IMR-90 (cell line): ENCODE measurements at regions not wholly inside any gene's neighbourhood (a gene's known extent, or its start where the extent isn't known, plus 50 kb on each side); places are given as distances from the start of the nearest gene placed in this dataset.

Source experiments
- ATAC-seq: fragments of 200-7000 bp; cut with Tn5 transposase; 2 replicates; pipeline ENCODE4 v1.9.1; 2020; ENCODE audit warnings: low read depth, mild to moderate bottlenecking, moderate library complexity
- BruUV-seq: library from RNA; stranded (reverse); fragments of 400-500 nt; replicated peaks from 2 replicates; lab custom pipeline; 2021; lab: Mats Ljungman, UMichigan
- CTCF ChIA-PET: fragments of 300-600 bp; formaldehyde crosslinking; extraction: SDS; loops from one replicate; lab custom pipeline; 2021; ENCODE audit warnings: antibody characterized with exemption; lab: Yijun Ruan, JAX
- POLR2A ChIA-PET: fragments of 300-600 bp; sonication (Branson Sonifier 250); formaldehyde crosslinking; loops from one replicate; lab custom pipeline; 2022; ENCODE audit warnings: antibody characterized with exemption; ENCODE audit not compliant: unreplicated experiment; lab: Charles Lee
- DNase-seq: peaks from one replicate; pipeline ENCODE4 v3.0.0; 2013
- H2AFZ ChIP-seq: replicated peaks from 2 replicates; pipeline ENCODE3; 2013; ENCODE audit warnings: low read length, mild to moderate bottlenecking; ENCODE audit not compliant: poor library complexity
- H2AK5ac ChIP-seq: 2 replicates; pipeline ENCODE4 v1.6.1; 2013; ENCODE audit warnings: low read depth, low read length, inconsistent platforms
- H2AK9ac ChIP-seq: replicated peaks from 2 replicates; pipeline ENCODE3; 2013; ENCODE audit warnings: mild to moderate bottlenecking, low read depth, low read length, moderate library complexity; ENCODE audit not compliant: poor library complexity
- H2BK120ac ChIP-seq: 2 replicates; pipeline ENCODE4 v1.6.1; 2013; ENCODE audit warnings: low read depth, low read length, inconsistent platforms
- H2BK15ac ChIP-seq: 3 replicates; pipeline ENCODE4 v1.6.1; 2013; ENCODE audit warnings: low read depth, low read length, inconsistent platforms
- H2BK20ac ChIP-seq: 2 replicates; pipeline ENCODE4 v1.6.1; 2013; ENCODE audit warnings: low read depth, mild to moderate bottlenecking, inconsistent platforms, low read length, moderate library complexity
- H2BK5ac ChIP-seq: 2 replicates; pipeline ENCODE4 v1.6.1; 2013; ENCODE audit warnings: mild to moderate bottlenecking, low read depth, low read length, inconsistent platforms; ENCODE audit not compliant: poor library complexity, severe bottlenecking
- H3K14ac ChIP-seq: replicated peaks from 2 replicates; pipeline ENCODE4 v1.6.1; 2013; ENCODE audit warnings: low read depth, low read length, inconsistent platforms
- H3K18ac ChIP-seq: 2 replicates; pipeline ENCODE4 v1.6.1; 2013; ENCODE audit warnings: low read depth, low read length, control low read depth
- H3K23ac ChIP-seq: 2 replicates; pipeline ENCODE4 v1.6.1; 2013; ENCODE audit warnings: low read depth, low read length, inconsistent platforms
- H3K27ac ChIP-seq: 2 replicates; pipeline ENCODE4 v1.5.1; 2013; ENCODE audit warnings: mild to moderate bottlenecking, control low read depth, low read length; ENCODE audit not compliant: insufficient read depth
- H3K27me3 ChIP-seq: 2 replicates; pipeline ENCODE4 v1.6.1; 2013; ENCODE audit warnings: low read length; ENCODE audit not compliant: control insufficient read depth, insufficient read depth
- H3K36me3 ChIP-seq: 2 replicates; pipeline ENCODE4 v1.6.1; 2013; ENCODE audit warnings: low read length, mixed read lengths; ENCODE audit not compliant: control insufficient read depth, insufficient read depth
- H3K4ac ChIP-seq: 2 replicates; pipeline ENCODE4 v1.6.1; 2013; ENCODE audit warnings: low read depth, low read length, inconsistent platforms
- H3K4me1 ChIP-seq: 2 replicates; pipeline ENCODE4 v1.6.1; 2013; ENCODE audit warnings: low read length, mixed read lengths; ENCODE audit not compliant: control insufficient read depth, insufficient read depth
- H3K4me2 ChIP-seq: 2 replicates; pipeline ENCODE4 v1.6.1; 2013; ENCODE audit warnings: low read depth, mild to moderate bottlenecking, control low read depth, low read length, moderate library complexity
- H3K4me3 ChIP-seq: 2 replicates; pipeline ENCODE4 v1.5.1; 2013; ENCODE audit warnings: low read depth, mild to moderate bottlenecking, control low read depth, low read length, moderate library complexity; ENCODE audit not compliant: insufficient read depth
- H3K56ac ChIP-seq: 2 replicates; pipeline ENCODE4 v1.6.1; 2013; ENCODE audit warnings: low read length, inconsistent platforms; ENCODE audit not compliant: insufficient read depth; ENCODE audit errors: extremely low read depth
- H3K79me1 ChIP-seq, 2 experiments: 2 replicates each; pipeline ENCODE4 v1.6.1; 2013; ENCODE audit warnings: low read length in 2 of 2, inconsistent platforms in 1 of 2, low read depth in 1 of 2
- H3K9ac ChIP-seq: 2 replicates; pipeline ENCODE4 v1.6.1; 2013; ENCODE audit warnings: low read depth, low read length, control low read depth
- H3K9me1 ChIP-seq: 2 replicates; pipeline ENCODE4 v1.6.1; 2013; ENCODE audit warnings: low read length, inconsistent platforms; ENCODE audit not compliant: insufficient read depth
- H3K9me3 ChIP-seq: 2 replicates; pipeline ENCODE4 v1.6.1; 2013; ENCODE audit warnings: low read length; ENCODE audit not compliant: control insufficient read depth, insufficient read depth
- H4K20me1 ChIP-seq: 2 replicates; pipeline ENCODE4 v1.6.1; 2013; ENCODE audit warnings: low read length, inconsistent platforms; ENCODE audit not compliant: insufficient read depth
- H4K5ac ChIP-seq: 2 replicates; pipeline ENCODE4 v1.6.1; 2013; ENCODE audit warnings: mild to moderate bottlenecking, low read depth, low read length, control low read depth
- H4K8ac ChIP-seq, 2 experiments: 2 replicates each; pipeline ENCODE4 v1.6.1; 2013; ENCODE audit warnings: low read depth in 2 of 2, low read length in 2 of 2, control low read depth in 1 of 2, inconsistent platforms in 1 of 2
- H4K91ac ChIP-seq: 2 replicates; pipeline ENCODE4 v1.6.1; 2013; ENCODE audit warnings: low read depth, low read length, inconsistent platforms; ENCODE audit not compliant: insufficient read depth
- NFE2L2 ChIP-seq: fragments of 150-350 bp; IDR thresholded peaks from 2 replicates; pipeline ENCODE4 v1.6.1; 2016; ENCODE audit warnings: low read depth, mild to moderate bottlenecking, low read length
- SMC3 ChIP-seq: fragments of 150-350 bp; IDR thresholded peaks from 2 replicates; pipeline ENCODE4 v1.6.1; 2016; ENCODE audit warnings: low read depth, mild to moderate bottlenecking, antibody characterized with exemption, low read length, moderate library complexity
- WGBS, 2 experiments: methylation state at CpG; one replicate each; pipeline versions ENCODE4 v1.1.5 to v1.1.7; 2013; ENCODE audit warnings: missing lambda C conversion rate in 2 of 2; ENCODE audit not compliant: insufficient read length in 1 of 2; ENCODE audit errors: extremely low coverage in 2 of 2; 5-methylcytosine and 5-hydroxymethylcytosine counted together
- dilution Hi-C: fragments of 300-500 bp; cut with HindIII; formaldehyde crosslinking; loops from one replicate; pipeline ENCODE4 v1.14.3; 2018; ENCODE audit warnings: low sequenced_read_pairs; ENCODE audit not compliant: unreplicated experiment
- in situ Hi-C: fragments of 300-500 bp; cut with MboI; formaldehyde crosslinking; loops from 3 replicates; pipeline ENCODE4 v1.14.3; 2019; ENCODE audit warnings: low sequenced_read_pairs, inconsistent platforms, mixed read lengths
- intact Hi-C: fragments of 100-400 bp; cut with micrococcal nuclease; formaldehyde crosslinking; loops from 2 replicates; pipeline ENCODE4 v1.10.0; 2022

DNA sequence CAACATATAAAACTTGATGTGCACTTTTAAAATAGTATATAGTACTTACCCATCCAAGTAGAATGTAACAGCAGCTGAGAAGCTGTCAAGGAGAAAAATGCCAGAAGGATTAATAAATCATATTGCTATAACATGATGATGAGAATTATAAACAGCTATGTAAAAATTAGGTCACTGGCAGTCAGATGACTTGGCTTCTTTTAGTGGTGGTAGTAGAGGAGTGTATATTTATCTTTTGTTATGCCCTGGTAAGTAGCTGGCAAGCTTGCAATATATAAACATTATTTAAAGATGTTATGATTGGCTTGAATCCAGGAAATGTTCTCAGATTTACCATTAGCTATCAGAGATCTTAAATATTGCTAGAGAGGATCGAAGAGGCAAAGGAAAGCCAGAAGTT is 471.0 kb upstream of the MGAT4C start:
- no peaks in the 10 kb centered on the region for H3K9me1 ChIP-seq
- H2AK5ac ChIP-seq: no peak overlapping the region
- H2BK15ac ChIP-seq: no peak overlapping the region
- no peak overlapping the region for H3K4me2 ChIP-seq
- H4K8ac ChIP-seq: no peak overlapping the region
- H2BK20ac ChIP-seq: no peak overlapping the region
- no peak overlapping the region for H3K14ac ChIP-seq
- TF ChIP-seq SMC3 (no peak), NFE2L2 (peak; percentile 45; the same call in 1 of the 2 replicates)
- no peaks in the 10 kb centered on the region for H4K20me1 ChIP-seq
- H2AFZ ChIP-seq: no peak overlapping the region
- no peak overlapping the region for H3K9ac ChIP-seq
- no peak overlapping the region for H3K23ac ChIP-seq
- no peak overlapping the region for H3K27ac ChIP-seq
- no peaks in the 10 kb centered on the region for H3K27me3 ChIP-seq
- ChIA-PET POLR2A (no interaction called here), CTCF (interaction anchor here (0.9 kb wide), 1 partner anchor 10 kb away, joined by 3 read pairs; no protein-coding TSS in a partner anchor)
- no CpG with 5 or more reads among the region's 1 CpG for WGBS, 2 experiments
- no peak overlapping the region for H4K91ac ChIP-seq
- H3K9me3 ChIP-seq: no peaks in the 10 kb centered on the region
- no peak overlapping the region for H3K56ac ChIP-seq
- no peak overlapping the region for H3K4me3 ChIP-seq
- H2AK9ac ChIP-seq: no peak overlapping the region
- H4K5ac ChIP-seq: no peak overlapping the region
- intact Hi-C loops (no loop called here), in situ Hi-C loops (no loop called here), dilution Hi-C loops (no loop called here)
- BruUV-seq: no TSS peak
- no peak overlapping the region for H3K18ac ChIP-seq
- peak; percentile 68 for DNase-seq
- peak; percentile 50 for ATAC-seq
- H2BK120ac ChIP-seq: no peak overlapping the region
- H3K79me1 ChIP-seq: no peaks in the 10 kb centered on the region
- no peaks in the 10 kb centered on the region for H3K36me3 ChIP-seq
- no peak overlapping the region for H3K4ac ChIP-seq
- peak overlapping the region; percentile 59 for H2BK5ac ChIP-seq
- peaks cover 7% of the 10 kb centered on the region for H3K4me1 ChIP-seq
